GM10266 (cell line): ENCODE measurements at regions not wholly inside any gene's neighbourhood (a gene's known extent, or its start where the extent isn't known, plus 50 kb on each side); places are given as distances from the start of the nearest gene placed in this dataset.

Experiments
- DNase-seq: peaks from one replicate; pipeline ENCODE4 v3.0.0; 2012; ENCODE audit errors: extremely low spot score
- TF ChIP-seq, protein P1 (sequence below): IDR thresholded peaks from 2 replicates; pipeline ENCODE4 v1.5.1; 2012; ENCODE audit warnings: mild to moderate bottlenecking, low read depth; ENCODE audit not compliant: control insufficient read depth, insufficient read depth; ENCODE audit errors: missing control alignments

DNA sequence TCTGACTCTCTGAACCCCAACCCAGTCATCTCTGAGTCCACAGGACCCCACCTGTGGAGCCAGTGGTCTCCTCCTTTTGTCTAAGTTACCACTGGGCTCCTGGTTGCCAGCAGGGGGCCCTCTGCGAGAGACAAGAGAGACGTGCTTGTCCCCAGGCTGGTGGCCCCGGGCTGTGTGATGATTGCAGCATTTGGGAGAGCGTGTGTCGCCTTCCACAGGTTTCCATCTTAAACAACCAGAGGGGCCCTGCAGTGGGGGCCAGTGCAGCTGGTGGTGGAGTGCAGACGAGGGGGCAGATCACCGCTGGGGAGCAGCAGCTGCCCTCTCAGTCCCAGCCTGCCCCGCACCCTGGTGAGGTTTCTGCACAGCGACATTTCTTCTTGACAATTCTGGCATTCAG is 122.4 kb upstream of the PPP2R2D start:
- TF ChIP-seq, protein P1, sequence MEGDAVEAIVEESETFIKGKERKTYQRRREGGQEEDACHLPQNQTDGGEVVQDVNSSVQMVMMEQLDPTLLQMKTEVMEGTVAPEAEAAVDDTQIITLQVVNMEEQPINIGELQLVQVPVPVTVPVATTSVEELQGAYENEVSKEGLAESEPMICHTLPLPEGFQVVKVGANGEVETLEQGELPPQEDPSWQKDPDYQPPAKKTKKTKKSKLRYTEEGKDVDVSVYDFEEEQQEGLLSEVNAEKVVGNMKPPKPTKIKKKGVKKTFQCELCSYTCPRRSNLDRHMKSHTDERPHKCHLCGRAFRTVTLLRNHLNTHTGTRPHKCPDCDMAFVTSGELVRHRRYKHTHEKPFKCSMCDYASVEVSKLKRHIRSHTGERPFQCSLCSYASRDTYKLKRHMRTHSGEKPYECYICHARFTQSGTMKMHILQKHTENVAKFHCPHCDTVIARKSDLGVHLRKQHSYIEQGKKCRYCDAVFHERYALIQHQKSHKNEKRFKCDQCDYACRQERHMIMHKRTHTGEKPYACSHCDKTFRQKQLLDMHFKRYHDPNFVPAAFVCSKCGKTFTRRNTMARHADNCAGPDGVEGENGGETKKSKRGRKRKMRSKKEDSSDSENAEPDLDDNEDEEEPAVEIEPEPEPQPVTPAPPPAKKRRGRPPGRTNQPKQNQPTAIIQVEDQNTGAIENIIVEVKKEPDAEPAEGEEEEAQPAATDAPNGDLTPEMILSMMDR, result no peak
- DNase-seq, result no peak

GRCh38 chr10:131778842-131779241 is 122.0 kb upstream of the PPP2R2D start:
- TF ChIP-seq, protein P1, result no peak
- no peak for DNase-seq

GRCh38 chr10:131779661-131780394 is 121.0 kb upstream of the PPP2R2D start:
- TF ChIP-seq, protein P1, result no peak

DNA sequence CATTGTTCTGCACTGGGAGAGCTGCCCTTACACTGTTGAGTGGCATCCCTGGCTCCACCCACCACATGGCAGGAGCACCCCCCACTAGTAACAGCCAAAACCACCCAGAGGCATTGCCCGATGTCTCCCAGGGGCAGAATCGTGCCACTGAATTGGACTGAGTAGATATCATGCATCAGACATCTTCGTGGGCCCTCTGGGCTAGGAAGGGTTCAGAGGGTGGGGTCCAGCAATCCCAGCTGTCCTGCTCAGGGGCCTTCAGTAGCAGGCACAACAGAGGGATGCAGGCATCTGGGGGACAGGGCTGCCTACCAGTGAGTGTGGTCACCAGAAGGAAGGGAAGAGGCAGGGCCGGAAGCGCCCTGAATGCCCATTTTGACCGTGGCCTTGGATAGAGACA is 119.7 kb upstream of the PPP2R2D start:
- TF ChIP-seq, protein P1, result no peak
- DNase-seq, result no peak

More at GRCh38 chr10:131779661-131780394, 121.0 kb upstream of the PPP2R2D start:
- no peak for DNase-seq

DNA sequence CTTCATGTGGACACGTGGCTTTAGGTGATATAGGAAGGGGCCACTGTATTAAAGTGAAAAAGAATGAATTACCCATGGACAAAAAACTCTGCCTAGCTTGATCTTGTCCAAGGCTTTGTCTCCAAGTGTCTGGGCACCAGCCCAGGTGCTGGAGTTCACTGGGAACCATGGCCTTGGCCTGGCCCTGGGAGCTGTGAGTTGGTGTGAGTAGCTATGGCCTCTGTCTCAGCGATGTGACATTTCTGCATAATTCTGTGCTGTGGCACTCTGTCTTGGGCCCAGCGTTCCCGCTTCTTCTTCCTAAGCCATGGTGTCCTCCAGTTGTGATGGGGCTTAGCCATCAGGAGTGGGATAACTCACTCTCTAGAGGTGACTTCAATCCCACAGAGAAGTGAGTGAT is 119.0 kb upstream of the PPP2R2D start:
- TF ChIP-seq, protein P1, result no peak

DNA sequence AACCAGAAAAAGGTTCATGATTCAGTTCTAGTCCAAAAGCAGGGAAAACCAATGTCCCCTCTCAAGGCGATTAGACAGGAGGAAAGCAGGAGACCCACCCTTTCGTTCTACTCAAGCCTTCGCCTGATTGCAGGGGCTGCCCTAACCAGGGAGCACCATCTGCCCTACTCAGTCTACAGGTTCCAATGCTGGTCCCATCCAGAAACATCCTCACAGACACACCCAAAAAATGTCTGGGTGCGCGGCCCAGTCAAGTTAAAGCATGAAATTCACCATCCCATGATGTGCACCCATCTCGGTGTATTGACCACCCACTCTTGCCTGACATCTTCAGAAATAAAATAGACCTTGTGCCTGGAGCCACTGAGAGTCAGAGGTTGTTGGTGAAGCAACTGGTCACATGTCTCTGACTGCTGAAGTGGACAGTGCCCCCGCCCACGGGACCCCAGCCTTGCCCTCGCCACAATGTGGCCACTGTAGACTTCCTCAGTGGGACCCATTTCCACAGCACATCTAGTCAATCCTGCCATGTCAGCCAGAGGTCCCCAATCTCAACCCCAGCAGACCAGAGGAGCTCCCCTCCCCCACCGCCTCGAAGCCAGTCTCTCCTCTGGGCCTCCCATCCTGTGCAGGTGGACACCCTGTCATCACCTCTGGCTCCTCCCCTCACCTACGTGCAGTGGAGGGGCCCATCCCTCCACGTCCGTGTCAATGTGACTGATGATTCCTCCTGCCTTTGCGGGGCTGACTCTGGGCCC is 116.3 kb upstream of the PPP2R2D start:
- TF ChIP-seq, protein P1, result no peak

More for the DNA sequence above, 119.0 kb upstream of the PPP2R2D start:
- no peak for DNase-seq

GRCh38 chr10:131785121-131785460 is 115.7 kb upstream of the PPP2R2D start:
- DNase-seq, result no peak
- TF ChIP-seq, protein P1, result no peak

More for the DNA sequence above, 116.3 kb upstream of the PPP2R2D start:
- no peak for DNase-seq
